ENCODE measurements at regions not wholly inside any gene's neighbourhood (a gene's known extent, or its start where the extent isn't known, plus 50 kb on each side); places are given as distances from the start of the nearest gene placed in this dataset.
"Not testable (repeated sequence)": the region's sequence is repeated elsewhere in the genome, so short reads cannot be mapped to it uniquely, and the experiment has no call there.

GRCh38 chr18:42365591-42365990 is 410.6 kb downstream of the PIK3C3 start:
- ChIA-PET POLR2A (no interaction called here), CTCF (no interaction called here)
- no peak for DNase-seq (ENCODE audit: unreplicated experiment)
- H3K9me3 Mint-ChIP-seq (ENCODE audit: unreplicated experiment): no peaks in the 10 kb centered on the region
- no peaks in the 10 kb centered on the region for H3K4me1 Mint-ChIP-seq (ENCODE audit: insufficient read depth, unreplicated experiment)
- H3K36me3 Mint-ChIP-seq (ENCODE audit: insufficient read depth, unreplicated experiment): no peaks in the 10 kb centered on the region
- no peak for TF ChIP-seq CTCF (IDR thresholded peaks at IDR 0.05; ENCODE audit: unreplicated experiment)
- H3K27me3 Mint-ChIP-seq (ENCODE audit: insufficient read depth, unreplicated experiment): no peaks in the 10 kb centered on the region
- intact Hi-C loops (cut with micrococcal nuclease): no loop called here
- no TSS peak for BruUV-seq (replicated peaks)
- no peak overlapping the region for H3K4me3 Mint-ChIP-seq (ENCODE audit: unreplicated experiment)
- no peak overlapping the region for H3K27ac Mint-ChIP-seq (ENCODE audit: low read depth, unreplicated experiment)

- BruUV-seq (replicated peaks): no TSS peak
- H3K36me3 Mint-ChIP-seq (ENCODE audit: insufficient read depth, unreplicated experiment): no peaks in the 10 kb centered on the region
- CTCF ChIA-PET: interaction anchor here (0.6 to 0.8 kb wide), 2 partner anchors 15 to 1189 kb away, joined by 3 to 4 read pairs; no protein-coding TSS in a partner anchor
- no peak for TF ChIP-seq CTCF (IDR thresholded peaks at IDR 0.05; ENCODE audit: unreplicated experiment)
- POLR2A ChIA-PET: no interaction called here
- H3K4me3 Mint-ChIP-seq (ENCODE audit: unreplicated experiment): no peak overlapping the region
- peaks cover 3% of the 10 kb centered on the region for H3K9me3 Mint-ChIP-seq (ENCODE audit: unreplicated experiment)
- H3K27ac Mint-ChIP-seq (ENCODE audit: low read depth, unreplicated experiment): no peak overlapping the region
- no peaks in the 10 kb centered on the region for H3K4me1 Mint-ChIP-seq (ENCODE audit: insufficient read depth, unreplicated experiment)
- intact Hi-C loops (cut with micrococcal nuclease): no loop called here
- DNase-seq (ENCODE audit: unreplicated experiment): peak; percentile 2
- no peaks in the 10 kb centered on the region for H3K27me3 Mint-ChIP-seq (ENCODE audit: insufficient read depth, unreplicated experiment)
Observed at GRCh38 chr18:42373584-42373983, 418.6 kb downstream of the PIK3C3 start.

GRCh38 chr18:42374961-42375360 is 419.9 kb downstream of the PIK3C3 start:
- no peaks in the 10 kb centered on the region for H3K4me1 Mint-ChIP-seq (ENCODE audit: insufficient read depth, unreplicated experiment)
- no peaks in the 10 kb centered on the region for H3K36me3 Mint-ChIP-seq (ENCODE audit: insufficient read depth, unreplicated experiment)
- no peak for DNase-seq (ENCODE audit: unreplicated experiment)
- peaks cover 8% of the 10 kb centered on the region for H3K9me3 Mint-ChIP-seq (ENCODE audit: unreplicated experiment)
- H3K27ac Mint-ChIP-seq (ENCODE audit: low read depth, unreplicated experiment): no peak overlapping the region
- H3K27me3 Mint-ChIP-seq (ENCODE audit: insufficient read depth, unreplicated experiment): no peaks in the 10 kb centered on the region
- no peak overlapping the region for H3K4me3 Mint-ChIP-seq (ENCODE audit: unreplicated experiment)
- intact Hi-C loops (cut with micrococcal nuclease): no loop called here
- no peak for TF ChIP-seq CTCF (IDR thresholded peaks at IDR 0.05; ENCODE audit: unreplicated experiment)
- ChIA-PET POLR2A (no interaction called here), CTCF (no interaction called here)
- BruUV-seq (replicated peaks): no TSS peak

GRCh38 chr18:42378854-42379253 is 423.8 kb downstream of the PIK3C3 start:
- H3K27ac Mint-ChIP-seq (ENCODE audit: low read depth, unreplicated experiment); POLR2A ChIA-PET; H3K4me3 Mint-ChIP-seq (ENCODE audit: unreplicated experiment); intact Hi-C loops (cut with micrococcal nuclease); H3K27me3 Mint-ChIP-seq (ENCODE audit: insufficient read depth, unreplicated experiment); H3K36me3 Mint-ChIP-seq (ENCODE audit: insufficient read depth, unreplicated experiment); H3K4me1 Mint-ChIP-seq (ENCODE audit: insufficient read depth, unreplicated experiment); H3K9me3 Mint-ChIP-seq (ENCODE audit: unreplicated experiment); DNase-seq (ENCODE audit: unreplicated experiment); BruUV-seq (replicated peaks): not testable (repeated sequence)
- CTCF ChIA-PET: interaction anchor here (0.6 kb wide), 1 partner anchor 1830 kb away, joined by 4 read pairs; no protein-coding TSS in a partner anchor

- intact Hi-C loops (cut with micrococcal nuclease); DNase-seq (ENCODE audit: unreplicated experiment); H3K36me3 Mint-ChIP-seq (ENCODE audit: insufficient read depth, unreplicated experiment); BruUV-seq (replicated peaks); H3K27ac Mint-ChIP-seq (ENCODE audit: low read depth, unreplicated experiment); H3K4me1 Mint-ChIP-seq (ENCODE audit: insufficient read depth, unreplicated experiment); H3K4me3 Mint-ChIP-seq (ENCODE audit: unreplicated experiment); H3K27me3 Mint-ChIP-seq (ENCODE audit: insufficient read depth, unreplicated experiment); POLR2A ChIA-PET: not testable (repeated sequence)
- CTCF ChIA-PET: interaction anchor here (0.5 to 0.7 kb wide), 3 partner anchors 33 to 167 kb away, joined by 3 to 4 read pairs (median 3); no protein-coding TSS in a partner anchor
- peaks cover 15% of the 10 kb centered on the region for H3K9me3 Mint-ChIP-seq (ENCODE audit: unreplicated experiment)
Observed at GRCh38 chr18:42381236-42381635, 426.2 kb downstream of the PIK3C3 start.
